AML-193 (cell line): ENCODE measurements at regions not wholly inside any gene's neighbourhood (a gene's known extent, or its start where the extent isn't known, plus 50 kb on each side); places are given as distances from the start of the nearest gene placed in this dataset.

ENCODE experiments used
- DNase-seq, 2 experiments: peaks; one replicate each; lab custom pipeline; 2025; lab: John Stamatoyannopoulos, UW

DNA sequence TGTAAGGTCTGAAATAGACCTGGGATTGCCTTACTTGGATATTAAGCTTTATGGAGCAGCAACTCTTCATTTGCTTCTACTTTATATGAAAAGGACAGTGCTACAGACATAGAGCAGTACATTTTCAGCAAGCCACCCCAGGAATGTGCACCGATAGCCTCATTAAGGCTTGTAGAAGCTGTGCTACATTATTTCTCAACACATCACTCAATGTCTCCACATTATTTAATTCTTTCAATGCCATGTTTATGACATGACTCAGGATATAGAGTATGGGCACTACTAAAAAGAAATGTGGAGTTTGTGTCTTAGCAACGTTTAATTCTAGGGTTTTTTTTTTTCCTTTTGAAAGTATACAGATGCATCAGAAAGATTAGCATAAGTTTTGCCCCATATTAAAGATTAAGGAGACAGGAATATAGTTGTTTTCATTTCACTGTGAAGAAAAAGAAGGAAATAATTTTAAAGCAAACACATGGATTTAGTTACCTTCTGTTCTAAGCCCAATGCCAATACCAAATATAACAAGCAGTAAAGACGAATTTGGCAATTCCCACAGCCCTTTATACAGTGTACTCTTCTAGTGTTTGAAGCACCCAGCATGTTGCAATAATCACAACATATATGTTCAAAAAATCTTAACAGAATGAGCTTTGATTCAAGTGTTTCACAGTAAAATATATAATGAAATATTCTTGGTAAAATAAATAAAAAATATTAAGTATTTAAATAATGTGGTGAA lies 2140.1 kb upstream of the AGA start:
- no peak for DNase-seq

DNA sequence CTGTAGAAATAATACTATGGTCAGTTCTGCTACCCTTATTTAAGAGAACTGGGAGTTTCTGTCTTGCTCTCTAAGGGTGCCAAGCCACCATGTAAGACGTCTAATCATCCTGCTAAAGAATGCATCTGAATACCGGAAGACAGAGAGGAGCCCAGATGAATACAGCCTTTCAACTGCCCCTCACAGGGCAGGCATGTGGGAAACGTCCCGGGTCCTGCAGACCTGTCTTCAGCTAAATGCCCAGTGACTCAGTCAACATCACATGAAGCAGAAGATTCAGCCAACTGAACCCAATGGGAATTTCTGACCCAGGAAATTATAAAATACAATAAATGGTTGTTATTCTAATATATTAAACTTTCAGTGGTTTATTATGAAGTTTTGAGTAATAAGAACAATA lies 2141.0 kb upstream of the AGA start:
- DNase-seq = no peak

DNA sequence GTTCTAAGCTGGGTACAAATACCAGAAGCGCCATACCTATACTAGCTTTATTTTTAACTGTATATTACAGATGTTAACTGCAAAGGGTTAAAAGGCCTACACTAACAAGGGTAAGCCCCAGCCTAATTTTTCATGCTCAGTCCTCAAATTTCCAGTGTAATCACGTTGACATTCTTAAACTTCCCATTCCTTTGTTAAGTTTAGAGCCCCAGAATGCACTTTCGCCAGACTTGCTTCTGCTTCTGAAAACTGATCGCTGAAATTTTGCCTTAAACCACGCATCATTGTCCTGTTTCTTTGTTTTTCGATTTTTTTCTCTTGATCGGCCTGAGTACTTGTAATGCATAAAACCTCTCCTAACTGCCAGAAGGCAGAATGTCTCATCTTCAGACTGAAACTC lies 2141.9 kb upstream of the AGA start:
- DNase-seq = no peak

DNA sequence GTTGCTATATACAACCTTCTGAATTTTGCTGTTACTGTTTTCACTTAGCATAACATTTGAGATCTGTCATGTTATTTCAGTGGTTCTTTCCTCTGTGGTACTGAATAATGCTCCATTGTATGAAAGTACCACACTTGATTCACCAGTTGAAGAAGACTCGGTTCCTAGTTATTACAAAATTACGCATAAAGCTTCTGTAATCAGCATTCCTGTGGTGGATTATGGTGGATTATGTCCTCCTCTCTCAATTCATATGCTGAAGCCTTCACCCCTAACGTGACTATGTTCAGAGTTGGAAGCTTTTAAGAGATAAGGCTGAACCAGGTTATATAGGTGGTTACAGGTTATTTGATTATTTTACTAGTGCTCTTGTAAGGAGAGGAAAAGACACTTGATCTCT lies 2143.5 kb upstream of the AGA start:
- DNase-seq = no peak

DNA sequence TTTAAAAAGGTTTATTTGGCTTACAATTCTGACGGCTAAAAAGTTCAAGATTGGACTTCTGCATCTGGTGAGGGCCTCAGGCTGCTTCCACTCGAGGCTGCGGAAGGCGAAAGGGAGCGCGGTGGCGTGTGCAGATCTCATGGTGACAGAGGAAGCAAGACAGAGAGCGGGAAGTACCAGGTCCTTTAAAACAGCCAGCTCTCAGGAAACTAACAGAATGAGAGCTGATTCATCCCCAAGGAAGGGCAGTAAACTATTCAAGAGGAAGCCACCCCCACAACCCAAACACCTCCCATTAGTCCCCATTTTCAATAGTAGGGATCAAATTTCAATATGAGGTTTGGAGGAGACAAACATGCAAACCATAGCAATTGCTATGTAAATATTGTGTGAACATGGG lies 2144.2 kb upstream of the AGA start:
- DNase-seq = no peak

DNA sequence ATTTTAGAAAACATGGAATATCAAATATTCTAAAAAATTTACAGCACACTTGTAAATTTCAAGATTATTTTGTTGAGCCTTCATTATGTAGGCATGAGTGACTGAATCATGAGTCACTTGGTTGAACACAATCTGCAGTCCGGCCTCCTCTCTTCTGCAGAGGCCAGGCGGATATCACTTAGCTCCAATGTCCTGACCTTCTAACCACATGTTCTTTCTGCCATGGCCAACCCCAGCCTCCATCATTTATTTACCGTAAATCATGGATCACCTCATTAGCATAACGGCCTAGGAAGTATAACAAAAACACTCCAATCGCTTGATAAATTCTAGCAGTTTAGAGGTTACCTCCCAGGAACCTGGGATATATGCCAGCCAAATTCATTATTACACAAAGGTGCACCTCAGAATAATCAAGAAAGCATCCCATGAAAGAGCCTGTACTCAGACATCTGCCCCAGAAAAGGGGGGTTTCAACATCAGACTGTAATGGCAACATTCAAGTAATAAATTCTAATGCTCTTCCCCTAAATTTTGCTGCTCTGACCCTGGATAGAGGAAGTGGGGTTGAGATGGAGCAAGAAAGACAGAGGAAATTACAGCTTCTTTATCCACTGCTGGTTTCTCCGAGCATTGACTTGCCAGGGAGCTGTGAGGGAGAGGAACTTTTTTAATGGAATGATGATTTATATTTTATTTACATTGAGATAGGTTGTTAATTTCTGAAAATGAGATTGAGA lies 2153.6 kb upstream of the AGA start:
- DNase-seq = peak; percentile 59

DNA sequence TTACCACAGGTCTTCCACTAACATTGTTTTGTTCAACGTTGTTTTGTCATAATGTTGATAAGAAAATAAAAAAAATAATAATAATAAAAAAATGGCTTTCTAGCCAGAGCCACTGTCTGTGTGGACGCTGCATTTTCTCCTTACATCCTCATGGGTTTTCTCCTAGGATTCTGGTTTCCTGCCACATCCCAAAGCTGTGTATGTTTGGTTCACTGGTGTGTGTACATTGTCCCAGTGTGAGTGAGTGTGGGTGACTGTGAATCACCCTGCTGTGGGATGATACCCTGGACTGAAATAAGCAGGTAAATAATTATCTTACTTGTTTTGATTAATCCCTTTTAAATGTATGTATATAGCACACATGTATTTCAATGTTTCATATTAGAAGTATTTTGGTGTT lies 2154.4 kb upstream of the AGA start:
- DNase-seq = no peak

DNA sequence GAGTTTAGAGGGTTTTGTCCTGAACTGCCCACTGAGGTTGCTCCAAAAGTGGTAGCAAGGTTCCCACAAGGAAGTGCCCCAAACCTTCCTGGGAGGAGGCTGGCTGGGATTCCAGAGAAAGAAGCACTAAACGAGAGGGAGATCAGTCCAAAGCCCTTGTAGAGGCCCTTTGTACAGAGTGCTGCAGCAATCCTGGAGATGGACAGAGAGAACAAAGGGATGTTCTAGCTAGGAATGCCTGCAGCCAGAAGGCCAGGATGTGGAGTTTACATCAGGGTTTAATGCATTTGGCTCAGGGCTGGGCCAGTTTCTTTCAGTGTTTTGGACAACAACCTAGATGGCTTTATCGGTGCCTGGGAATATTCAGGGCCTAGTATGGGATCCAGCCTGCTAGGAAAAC lies 2155.1 kb upstream of the AGA start:
- no peak for DNase-seq

DNA sequence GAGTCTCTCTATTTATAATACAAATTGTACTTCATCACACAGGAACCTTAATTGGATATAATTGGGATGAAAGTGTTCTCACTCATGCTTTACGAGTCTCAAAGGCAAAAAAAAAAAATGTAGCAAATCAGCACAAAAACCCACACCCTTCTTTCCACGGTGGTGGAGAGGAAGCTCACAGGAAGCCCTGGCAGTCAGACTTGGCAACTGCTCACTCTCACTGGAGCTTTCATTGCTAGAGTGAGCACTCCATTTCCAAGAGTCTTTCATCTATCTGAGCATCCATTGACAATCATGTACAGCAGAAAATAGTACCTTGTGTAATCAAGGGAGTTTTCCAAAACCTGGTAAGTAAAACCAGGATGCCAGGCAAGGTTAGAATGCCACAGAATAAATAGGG lies 2159.4 kb upstream of the AGA start:
- DNase-seq = no peak

DNA sequence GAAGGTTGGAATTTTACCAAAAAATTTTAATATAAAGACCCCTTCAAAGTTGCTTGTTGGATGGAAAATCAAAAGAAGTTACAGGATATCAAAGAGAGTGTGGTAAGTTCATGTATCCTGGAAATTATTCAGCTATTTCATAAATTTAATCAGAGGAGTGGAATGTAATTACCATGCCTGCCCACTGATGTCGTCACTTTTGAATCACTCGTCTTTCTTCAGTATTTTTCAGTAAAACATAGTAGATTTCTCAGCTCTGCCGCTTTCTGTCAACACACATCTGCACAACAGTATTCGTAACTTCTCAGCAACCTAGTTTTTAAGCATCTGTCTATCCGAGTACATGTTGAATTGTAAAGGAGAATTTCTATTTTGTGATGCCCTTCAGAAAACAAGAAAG lies 2163.0 kb upstream of the AGA start:
- no peak for DNase-seq

DNA sequence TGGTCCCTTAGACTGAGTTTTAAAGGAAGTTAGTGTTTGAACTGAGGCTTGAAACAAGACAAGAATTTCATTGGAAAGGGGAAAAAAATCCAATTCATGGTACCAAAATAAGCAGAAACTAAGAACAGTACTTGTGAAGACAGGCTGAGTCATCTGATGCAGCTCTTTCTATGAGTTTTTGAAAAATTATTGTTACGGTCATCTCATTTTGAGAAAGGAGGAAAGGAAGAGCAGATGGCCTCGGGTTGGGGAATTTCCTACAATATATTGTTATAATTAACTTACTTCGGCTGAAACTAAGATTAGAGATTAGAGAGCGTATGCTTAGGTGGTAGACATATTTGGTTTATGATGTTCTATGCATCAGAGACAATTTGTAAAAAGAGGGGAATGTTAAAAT lies 2164.8 kb upstream of the AGA start:
- DNase-seq = no peak

DNA sequence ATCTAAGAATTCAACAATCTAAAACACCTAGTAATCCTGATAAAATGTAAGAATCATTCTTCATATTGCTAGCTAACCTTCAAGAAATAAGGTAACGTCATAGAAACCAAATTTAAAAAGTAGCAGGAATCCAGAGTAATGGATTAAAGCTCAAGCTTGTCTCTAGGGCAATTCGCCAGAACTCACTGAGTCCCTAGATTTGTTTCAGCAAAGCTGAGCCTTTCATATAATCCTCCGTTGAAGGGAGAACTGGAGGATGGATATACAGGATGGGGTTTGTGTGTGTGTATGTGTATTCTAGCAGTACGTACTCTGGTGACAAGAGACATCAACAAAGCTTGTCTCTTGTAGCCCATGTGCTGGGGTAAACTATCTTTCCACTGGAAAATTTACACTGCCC lies 2173.5 kb upstream of the AGA start:
- no peak for DNase-seq

DNA sequence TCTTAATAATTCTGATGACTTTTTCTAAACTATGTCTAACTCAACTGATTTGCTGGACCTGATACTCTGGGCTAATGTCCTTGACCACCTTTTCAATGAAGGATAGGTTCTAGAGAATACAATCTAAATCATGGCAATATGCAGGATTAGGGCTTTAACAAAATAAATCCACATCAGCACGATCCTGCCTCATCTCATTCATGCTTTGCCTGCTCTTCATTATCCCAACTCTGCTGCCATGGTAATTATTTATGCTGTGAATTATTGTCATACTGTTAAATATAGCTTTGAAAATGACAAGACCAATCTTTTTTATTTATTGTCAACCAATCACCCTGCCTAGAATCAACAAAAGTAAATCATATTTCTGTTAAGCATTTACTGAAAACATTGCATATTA lies 2176.7 kb upstream of the AGA start:
- no peak for DNase-seq

DNA sequence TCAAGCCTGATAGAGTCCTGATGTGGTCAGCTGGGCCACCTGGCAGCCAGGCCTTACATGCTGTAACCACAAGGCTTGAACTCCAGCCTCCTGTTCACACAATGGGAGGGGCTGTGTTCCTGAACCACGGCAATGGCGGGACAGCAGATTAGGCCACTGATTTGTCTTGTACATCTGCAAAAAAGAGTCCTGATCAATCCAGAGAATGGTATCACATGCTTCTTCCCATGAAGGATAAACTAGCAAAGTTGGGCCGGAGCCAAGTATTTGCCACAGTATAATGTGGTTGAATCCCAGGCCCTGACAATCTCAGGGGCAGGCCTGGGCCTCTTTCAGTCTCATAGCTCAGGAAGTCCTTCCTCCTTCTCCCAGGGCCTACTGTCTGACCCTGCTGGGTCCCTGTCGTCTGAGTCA lies 2182.5 kb upstream of the AGA start:
- DNase-seq = no peak

DNA sequence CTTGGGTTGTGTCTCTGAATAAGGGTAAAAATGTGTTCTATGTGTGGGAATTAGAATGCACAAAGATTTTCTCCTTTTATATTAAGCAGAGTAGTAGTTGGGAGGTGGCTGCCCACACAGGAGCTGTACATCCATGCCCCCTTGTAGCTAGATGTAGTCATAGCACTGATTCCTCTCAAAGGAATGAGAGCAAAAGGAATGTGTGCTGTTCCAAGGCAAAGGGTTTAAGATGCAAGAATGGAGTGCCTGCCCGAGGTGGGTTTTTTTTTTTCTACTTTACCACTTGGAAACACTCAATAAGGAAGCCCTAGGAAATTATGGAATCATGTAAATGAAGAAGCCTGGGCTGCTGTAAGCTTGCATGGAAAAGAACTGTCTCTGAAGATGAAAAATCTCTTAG lies 2183.2 kb upstream of the AGA start:
- no peak for DNase-seq

DNA sequence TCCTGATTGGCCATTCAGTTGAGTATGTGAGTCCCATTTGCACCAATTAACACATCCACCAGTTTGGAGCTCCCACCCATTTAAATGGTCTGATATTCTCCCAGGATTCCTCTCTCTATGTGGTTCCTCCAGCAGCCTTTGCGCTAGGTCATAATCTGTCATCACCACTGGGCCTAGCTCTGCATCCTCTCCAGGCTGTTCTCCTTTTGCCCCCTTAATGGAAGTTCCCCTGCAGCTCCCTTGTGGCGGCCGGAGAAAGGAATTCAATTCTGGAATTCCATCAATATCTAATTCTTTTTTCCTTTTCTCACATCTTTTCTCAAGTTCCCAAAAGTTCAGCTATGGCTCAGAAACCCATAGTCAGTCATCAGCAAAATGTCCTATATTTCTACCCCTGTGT lies 2184.4 kb upstream of the AGA start:
- DNase-seq = no peak

DNA sequence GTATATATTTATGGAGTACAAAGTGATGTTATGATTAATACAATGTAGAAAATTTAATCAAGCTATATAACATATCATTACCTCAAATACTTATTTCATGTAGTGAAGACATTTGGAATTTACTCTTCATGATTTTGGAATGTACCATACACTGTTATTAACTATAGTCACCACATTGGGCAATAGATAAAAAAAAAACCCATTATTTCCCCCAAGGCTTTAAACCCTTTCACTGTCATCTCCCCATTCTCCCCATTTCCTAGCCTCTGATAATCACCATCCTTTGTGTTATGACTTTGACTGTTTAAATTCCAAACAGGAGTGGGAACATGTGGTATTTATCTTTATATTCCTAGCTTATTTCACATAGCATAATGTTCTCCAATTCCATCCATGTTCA lies 2189.1 kb upstream of the AGA start:
- no peak for DNase-seq

DNA sequence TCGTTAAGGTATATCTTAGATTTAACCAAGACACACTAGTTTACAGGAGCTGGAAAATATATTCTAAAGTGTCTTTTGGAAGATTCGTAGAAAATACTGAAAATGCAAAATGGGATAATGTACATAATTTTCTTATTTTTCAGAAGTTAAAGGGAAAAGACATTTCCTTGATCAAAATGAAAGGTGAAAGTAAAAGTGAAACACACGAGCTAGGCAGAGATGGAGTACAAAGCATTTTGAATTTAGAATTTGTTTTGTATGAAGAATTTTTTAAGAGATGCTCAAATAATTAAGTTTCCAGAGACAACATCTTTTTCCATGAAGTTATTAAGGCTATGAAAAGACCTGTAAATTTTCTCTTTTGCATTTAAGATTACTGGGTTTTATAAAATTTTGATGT lies 2192.6 kb upstream of the AGA start:
- no peak for DNase-seq

DNA sequence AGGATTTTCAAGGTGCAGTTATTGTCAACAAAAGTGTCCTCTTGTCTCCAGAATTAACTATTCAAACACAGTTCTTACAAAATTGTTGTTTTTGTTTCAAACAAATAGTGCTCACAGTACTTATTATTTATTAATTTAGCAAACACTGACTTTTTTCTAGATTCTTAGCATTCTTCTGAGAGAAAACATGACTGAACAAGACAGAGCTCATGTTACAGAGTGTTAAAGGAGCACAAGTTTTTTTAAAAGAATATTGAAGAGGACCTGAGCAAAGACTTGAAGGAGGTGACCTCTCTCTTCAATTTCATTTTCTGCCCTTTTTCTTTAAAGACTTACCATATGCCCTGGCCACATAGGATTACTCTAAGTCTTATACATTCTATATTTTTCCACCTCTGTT lies 2220.3 kb upstream of the AGA start:
- DNase-seq = no peak

DNA sequence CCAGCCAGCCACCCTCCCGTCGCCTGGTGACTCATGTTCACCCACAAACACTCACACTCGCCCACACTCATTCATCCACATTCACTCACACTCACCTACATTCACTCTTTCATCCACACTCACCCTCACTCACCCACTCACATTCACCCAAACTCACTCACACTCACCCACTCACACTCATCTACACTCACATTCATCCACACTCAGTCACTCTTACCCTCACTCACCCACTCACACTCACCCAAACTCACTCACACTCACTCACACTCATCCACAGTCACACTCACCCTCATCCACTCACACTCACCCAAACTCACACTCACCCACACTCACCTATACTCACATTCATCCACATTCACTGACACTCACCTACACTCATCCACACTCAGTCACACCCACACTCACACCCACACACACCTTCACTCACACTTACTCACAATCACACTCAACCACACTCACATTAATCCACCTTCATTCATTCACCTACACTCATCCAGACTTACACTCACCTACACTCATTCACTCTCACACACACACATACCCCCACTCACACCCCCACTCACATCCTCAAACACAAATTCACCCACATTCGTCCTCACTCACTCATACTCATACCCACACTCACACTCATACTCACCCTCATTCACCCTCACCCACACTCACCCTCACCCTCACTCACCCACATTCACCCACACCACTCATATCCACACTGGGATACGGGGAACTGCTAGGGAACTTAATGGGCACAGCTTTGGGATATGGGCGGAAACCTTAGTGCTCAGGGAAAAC lies 2221.6 kb upstream of the AGA start:
- no peak for DNase-seq

DNA sequence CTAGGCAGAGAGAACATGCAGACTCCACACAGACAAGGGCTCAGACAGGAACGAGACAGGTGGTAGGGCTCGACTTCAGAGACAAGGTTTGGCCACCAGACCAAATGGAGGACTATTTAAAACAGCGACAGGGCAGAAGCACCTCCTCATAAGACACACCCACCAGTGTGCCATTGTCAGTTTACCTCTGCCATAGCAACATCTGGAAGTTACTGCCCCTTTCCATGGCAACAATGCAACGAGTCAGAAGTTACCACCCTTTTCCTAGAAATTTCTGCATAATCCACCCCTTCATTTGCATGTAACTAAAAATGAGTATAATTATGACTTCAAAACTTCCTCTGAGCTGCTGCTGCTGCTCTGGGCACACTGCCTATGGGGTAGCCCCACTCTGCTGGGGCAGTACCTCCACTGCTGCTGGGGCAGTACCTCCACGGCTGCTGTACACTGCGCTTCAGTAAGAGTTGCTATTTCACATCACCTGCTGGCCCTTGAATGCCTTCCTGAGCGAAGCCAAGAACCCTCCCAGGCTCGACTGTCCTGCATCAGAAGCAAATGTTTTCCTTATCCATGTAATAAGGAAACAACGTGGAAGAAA lies 2222.3 kb upstream of the AGA start:
- DNase-seq = no peak

DNA sequence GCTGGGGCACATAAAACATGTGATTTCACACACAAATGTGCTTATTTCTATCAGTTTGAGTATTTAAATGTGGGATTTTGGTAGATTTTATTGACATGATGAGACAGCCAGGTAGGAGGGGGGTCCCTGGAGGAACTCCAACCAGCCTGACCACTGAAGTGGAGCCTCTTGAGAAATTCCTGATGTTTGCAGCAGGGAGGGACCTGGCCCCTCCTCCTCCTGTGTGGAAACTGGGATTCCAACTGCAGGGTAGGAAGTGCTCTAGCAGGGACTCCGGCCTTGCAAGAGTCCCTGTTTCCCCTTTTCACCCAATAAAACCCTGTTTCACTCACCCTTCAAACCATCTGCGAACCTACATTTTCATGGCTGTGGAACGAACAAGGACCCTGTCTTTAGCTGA lies 2224.0 kb upstream of the AGA start:
- DNase-seq = no peak

DNA sequence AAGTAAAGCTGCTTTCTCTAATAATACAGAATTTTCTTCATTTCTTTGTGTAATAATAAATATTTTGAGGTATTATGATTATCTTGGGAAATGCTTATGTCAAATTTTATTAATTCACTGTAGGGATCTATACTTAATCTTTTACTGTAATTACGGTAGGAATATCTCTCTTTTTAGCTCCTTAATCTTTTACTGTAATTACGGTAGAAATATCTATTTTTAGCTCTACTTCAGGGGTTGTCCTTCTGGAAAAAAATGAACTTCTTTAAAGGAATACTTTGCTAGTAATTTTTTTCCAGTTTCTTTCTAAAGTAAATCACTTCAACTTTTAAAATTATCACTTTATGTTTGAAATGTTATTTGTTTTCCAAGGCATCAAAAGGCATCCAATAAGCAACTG lies 2229.4 kb upstream of the AGA start:
- DNase-seq = no peak
